ENCODE measurements at regions not wholly inside any gene's neighbourhood (a gene's known extent, or its start where the extent isn't known, plus 50 kb on each side); places are given as distances from the start of the nearest gene placed in this dataset.

GRCh38 chr12:65532162-65532561 lies 253.7 kb downstream of the MSRB3 start:
- no peaks in the 10 kb centered on the region for H3K36me3 Mint-ChIP-seq (ENCODE audit: low read depth)
- TF ChIP-seq CTCF (conservative IDR thresholded peaks at IDR 0.05), result no peak
- H3K4me1 Mint-ChIP-seq, result peaks cover 35% of the 10 kb centered on the region
- peaks cover 3% of the 10 kb centered on the region for H3K9me3 Mint-ChIP-seq
- H3K27ac Mint-ChIP-seq (ENCODE audit: unreplicated experiment), result peak overlapping the region; percentile 64
- no peak for DNase-seq (ENCODE audit: low read depth, low spot score)
- no peaks in the 10 kb centered on the region for H3K27me3 Mint-ChIP-seq (ENCODE audit: low read depth)
- peak overlapping the region; percentile 31 for H3K4me3 Mint-ChIP-seq

GRCh38 chr12:65532764-65533163 lies 254.3 kb downstream of the MSRB3 start:
- Mint-ChIP-seq H3K4me1 (peaks cover 35% of the 10 kb centered on the region), H3K27ac (ENCODE audit: unreplicated experiment) (peak overlapping the region; percentile 64), H3K27me3 (ENCODE audit: low read depth) (no peaks in the 10 kb centered on the region), H3K4me3 (peak overlapping the region; percentile 31), H3K9me3 (no peaks in the 10 kb centered on the region), H3K36me3 (ENCODE audit: low read depth) (no peaks in the 10 kb centered on the region)
- DNase-seq (ENCODE audit: low read depth, low spot score), result no peak
- no peak for TF ChIP-seq CTCF (conservative IDR thresholded peaks at IDR 0.05)

- Mint-ChIP-seq H3K27me3 (ENCODE audit: low read depth) (no peaks in the 10 kb centered on the region), H3K27ac (ENCODE audit: unreplicated experiment) (peak overlapping the region; percentile 85), H3K4me1 (peaks cover 35% of the 10 kb centered on the region), H3K36me3 (ENCODE audit: low read depth) (no peaks in the 10 kb centered on the region), H3K9me3 (no peaks in the 10 kb centered on the region), H3K4me3 (peak overlapping the region; percentile 31)
- no peak for TF ChIP-seq CTCF (conservative IDR thresholded peaks at IDR 0.05)
- no peak for DNase-seq (ENCODE audit: low read depth, low spot score)
Measured at GRCh38 chr12:65533177-65533883, 254.8 kb downstream of the MSRB3 start.

GRCh38 chr12:65534238-65534841 lies 255.9 kb downstream of the MSRB3 start:
- peaks cover 8% of the 10 kb centered on the region for H3K36me3 Mint-ChIP-seq (ENCODE audit: low read depth)
- TF ChIP-seq CTCF (conservative IDR thresholded peaks at IDR 0.05), result no peak
- H3K4me3 Mint-ChIP-seq, result no peak overlapping the region
- DNase-seq (ENCODE audit: low read depth, low spot score), result no peak
- peaks cover 7% of the 10 kb centered on the region for H3K9me3 Mint-ChIP-seq
- H3K27me3 Mint-ChIP-seq (ENCODE audit: low read depth), result no peaks in the 10 kb centered on the region
- no peak overlapping the region for H3K27ac Mint-ChIP-seq (ENCODE audit: unreplicated experiment)
- H3K4me1 Mint-ChIP-seq, result peaks cover 35% of the 10 kb centered on the region

GRCh38 chr12:65535946-65536345 lies 257.5 kb downstream of the MSRB3 start:
- H3K4me1 Mint-ChIP-seq, result peaks cover 35% of the 10 kb centered on the region
- H3K36me3 Mint-ChIP-seq (ENCODE audit: low read depth), result peaks cover 16% of the 10 kb centered on the region
- H3K4me3 Mint-ChIP-seq, result no peak overlapping the region
- peaks cover 10% of the 10 kb centered on the region for H3K9me3 Mint-ChIP-seq
- no peak for DNase-seq (ENCODE audit: low read depth, low spot score)
- H3K27me3 Mint-ChIP-seq (ENCODE audit: low read depth), result no peaks in the 10 kb centered on the region
- no peak overlapping the region for H3K27ac Mint-ChIP-seq (ENCODE audit: unreplicated experiment)
- TF ChIP-seq CTCF (conservative IDR thresholded peaks at IDR 0.05), result no peak

Data from neural crest cell (in vitro differentiated cells).